Immature natural killer cell (primary cell): ENCODE measurements at regions not wholly inside any gene's neighbourhood (a gene's known extent, or its start where the extent isn't known, plus 50 kb on each side); places are given as distances from the start of the nearest gene placed in this dataset.

Experiments
- DNase-seq, 3 donors: peaks; one replicate each; pipeline ENCODE4 v3.0.0; 2022; ENCODE audit warnings: mixed read lengths in 1 of 3
- H3K27ac Mint-ChIP-seq, 6 donors: one replicate each; pipeline ENCODE4 v1.8.0; 2020; ENCODE audit warnings: mixed read lengths in 6 of 6, mild to moderate bottlenecking in 5 of 6, inconsistent platforms in 4 of 6, moderate library complexity in 3 of 6
- H3K27me3 Mint-ChIP-seq, 3 donors: one replicate each; pipeline ENCODE4 v1.8.0; 2020 to 2021; ENCODE audit warnings: low read depth in 3 of 3, mild to moderate bottlenecking in 3 of 3, mixed read lengths in 3 of 3, moderate library complexity in 3 of 3, inconsistent platforms in 1 of 3
- H3K36me3 Mint-ChIP-seq, 3 donors: one replicate each; pipeline ENCODE4 v1.8.0; 2020; ENCODE audit warnings: mixed read lengths in 3 of 3, inconsistent platforms in 2 of 3, mild to moderate bottlenecking in 2 of 3
- H3K4me1 Mint-ChIP-seq, 2 donors: one replicate each; pipeline ENCODE4 v1.8.0; 2020; ENCODE audit warnings: inconsistent platforms in 2 of 2, mild to moderate bottlenecking in 2 of 2, mixed read lengths in 2 of 2, moderate library complexity in 1 of 2
- H3K4me3 Mint-ChIP-seq, 5 donors: one replicate each; pipeline ENCODE4 v1.8.0; 2020; ENCODE audit warnings: mild to moderate bottlenecking in 5 of 5, mixed read lengths in 5 of 5, inconsistent platforms in 3 of 5, moderate library complexity in 3 of 5
- H3K9me3 Mint-ChIP-seq, 6 donors: one replicate each; pipeline ENCODE4 v1.8.0; 2020; ENCODE audit warnings: mild to moderate bottlenecking in 6 of 6, mixed read lengths in 6 of 6, inconsistent platforms in 4 of 6, moderate library complexity in 3 of 6

GRCh38 chr4:165784672-165785071 is 88.4 kb upstream of the TLL1 start:
- no peak for DNase-seq
- Mint-ChIP-seq H3K9me3 (peaks cover 2 to 37% (median 14%) of the 10 kb centered on the region in 6 donors), H3K36me3 (no peaks in the 10 kb centered on the region), H3K27ac (no peak overlapping the region), H3K27me3 (peaks cover 0 to 1% (median 0%) of the 10 kb centered on the region in 3 donors), H3K4me1 (no peaks in the 10 kb centered on the region), H3K4me3 (no peak overlapping the region)

GRCh38 chr4:165785337-165785736 is 87.7 kb upstream of the TLL1 start:
- Mint-ChIP-seq H3K4me3 (no peak overlapping the region), H3K27me3 (peaks cover 0 to 1% (median 0%) of the 10 kb centered on the region in 3 donors), H3K4me1 (no peaks in the 10 kb centered on the region), H3K9me3 (peaks cover 2 to 36% (median 12%) of the 10 kb centered on the region in 6 donors), H3K27ac (no peak overlapping the region), H3K36me3 (no peaks in the 10 kb centered on the region)
- no peak for DNase-seq

- no peaks in the 10 kb centered on the region for H3K36me3 Mint-ChIP-seq
- no peak for DNase-seq
- H3K9me3 Mint-ChIP-seq: peaks cover 0 to 37% (median 16%) of the 10 kb centered on the region in 6 donors
- H3K27me3 Mint-ChIP-seq: no peaks in the 10 kb centered on the region
- H3K4me1 Mint-ChIP-seq: no peaks in the 10 kb centered on the region
- H3K4me3 Mint-ChIP-seq: no peak overlapping the region
- H3K27ac Mint-ChIP-seq: no peak overlapping the region
Measured at GRCh38 chr4:165787516-165788274, 85.3 kb upstream of the TLL1 start.

- Mint-ChIP-seq H3K4me3 (no peak overlapping the region), H3K36me3 (no peaks in the 10 kb centered on the region), H3K9me3 (peaks cover 0 to 43% (median 17%) of the 10 kb centered on the region in 6 donors), H3K4me1 (no peaks in the 10 kb centered on the region), H3K27ac (no peak overlapping the region), H3K27me3 (no peaks in the 10 kb centered on the region)
- no peak for DNase-seq
Measured at GRCh38 chr4:165788686-165789463, 84.2 kb upstream of the TLL1 start.

- H3K27me3 Mint-ChIP-seq: peaks cover 0 to 3% (median 0%) of the 10 kb centered on the region in 3 donors
- H3K4me3 Mint-ChIP-seq: no peak overlapping the region
- no peaks in the 10 kb centered on the region for H3K4me1 Mint-ChIP-seq
- no peak for DNase-seq
- peaks cover 0 to 4% (median 0%) of the 10 kb centered on the region in 3 donors for H3K36me3 Mint-ChIP-seq
- no peak overlapping the region for H3K27ac Mint-ChIP-seq
- H3K9me3 Mint-ChIP-seq: peaks cover 6 to 49% (median 20%) of the 10 kb centered on the region in 6 donors
Measured at GRCh38 chr4:165793236-165793635, 79.8 kb upstream of the TLL1 start.

- H3K4me1 Mint-ChIP-seq: no peaks in the 10 kb centered on the region
Measured at GRCh38 chr4:165794834-165795233, 78.2 kb upstream of the TLL1 start.

GRCh38 chr4:165799384-165799815 is 73.6 kb upstream of the TLL1 start:
- H3K4me1 Mint-ChIP-seq: no peaks in the 10 kb centered on the region

More at GRCh38 chr4:165794834-165795233, 78.2 kb upstream of the TLL1 start:
- Mint-ChIP-seq H3K27ac (no peak overlapping the region), H3K27me3 (peaks cover 0 to 3% (median 0%) of the 10 kb centered on the region in 3 donors), H3K9me3 (peaks cover 6 to 44% (median 16%) of the 10 kb centered on the region in 6 donors), H3K4me3 (no peak overlapping the region), H3K36me3 (peaks cover 0 to 4% (median 0%) of the 10 kb centered on the region in 3 donors)
- no peak for DNase-seq

GRCh38 chr4:165802452-165802851 is 70.6 kb upstream of the TLL1 start:
- Mint-ChIP-seq H3K4me3 (no peak overlapping the region), H3K4me1 (no peaks in the 10 kb centered on the region), H3K9me3 (peaks cover 3 to 23% (median 8%) of the 10 kb centered on the region in 6 donors), H3K27me3 (peaks cover 0 to under 1% (median 0%) of the 10 kb centered on the region in 3 donors), H3K36me3 (peaks cover 0 to 3% (median 0%) of the 10 kb centered on the region in 3 donors), H3K27ac (no peak overlapping the region)
- DNase-seq: no peak

More at GRCh38 chr4:165799384-165799815, 73.6 kb upstream of the TLL1 start:
- Mint-ChIP-seq H3K9me3 (peaks cover 6 to 21% (median 8%) of the 10 kb centered on the region in 6 donors), H3K27ac (no peak overlapping the region), H3K36me3 (peaks cover 0 to 4% (median 0%) of the 10 kb centered on the region in 3 donors), H3K27me3 (peaks cover 0 to 3% (median 0%) of the 10 kb centered on the region in 3 donors), H3K4me3 (no peak overlapping the region)
- no peak for DNase-seq

GRCh38 chr4:165803005-165803404 is 70.0 kb upstream of the TLL1 start:
- H3K36me3 Mint-ChIP-seq: no peaks in the 10 kb centered on the region
- peaks cover 0 to 1% (median 0%) of the 10 kb centered on the region in 3 donors for H3K27me3 Mint-ChIP-seq
- no peaks in the 10 kb centered on the region for H3K4me1 Mint-ChIP-seq
- H3K27ac Mint-ChIP-seq: no peak overlapping the region
- DNase-seq: no peak
- no peak overlapping the region for H3K4me3 Mint-ChIP-seq
- H3K9me3 Mint-ChIP-seq: peaks cover 0 to 18% (median 4%) of the 10 kb centered on the region in 6 donors

- Mint-ChIP-seq H3K4me3 (no peak overlapping the region), H3K9me3 (peaks cover under 1 to 26% (median 5%) of the 10 kb centered on the region in 6 donors), H3K27ac (no peak overlapping the region), H3K27me3 (peaks cover 0 to 2% (median 0%) of the 10 kb centered on the region in 3 donors), H3K4me1 (no peaks in the 10 kb centered on the region), H3K36me3 (no peaks in the 10 kb centered on the region)
- DNase-seq: no peak
Measured at GRCh38 chr4:165805406-165805805, 67.6 kb upstream of the TLL1 start.

GRCh38 chr4:165806613-165807012 is 66.4 kb upstream of the TLL1 start:
- DNase-seq: no peak
- peaks cover 2 to 26% (median 5%) of the 10 kb centered on the region in 6 donors for H3K9me3 Mint-ChIP-seq
- H3K4me3 Mint-ChIP-seq: no peak overlapping the region
- H3K27me3 Mint-ChIP-seq: peaks cover 0 to 2% (median 0%) of the 10 kb centered on the region in 3 donors
- H3K27ac Mint-ChIP-seq: no peak overlapping the region
- H3K4me1 Mint-ChIP-seq: no peaks in the 10 kb centered on the region
- H3K36me3 Mint-ChIP-seq: no peaks in the 10 kb centered on the region

- no peak for DNase-seq
- H3K4me1 Mint-ChIP-seq: no peaks in the 10 kb centered on the region
- no peak overlapping the region for H3K4me3 Mint-ChIP-seq
- H3K27me3 Mint-ChIP-seq: peaks cover 0 to 2% (median 0%) of the 10 kb centered on the region in 3 donors
- peaks cover 2 to 31% (median 8%) of the 10 kb centered on the region in 6 donors for H3K9me3 Mint-ChIP-seq
- H3K27ac Mint-ChIP-seq: no peak overlapping the region
- no peaks in the 10 kb centered on the region for H3K36me3 Mint-ChIP-seq
Measured at GRCh38 chr4:165810726-165811125, 62.3 kb upstream of the TLL1 start.

- no peak overlapping the region for H3K4me3 Mint-ChIP-seq
Measured at GRCh38 chr4:165813606-165814005, 59.4 kb upstream of the TLL1 start.

More at GRCh38 chr4:165813606-165814005, 59.4 kb upstream of the TLL1 start:
- Mint-ChIP-seq H3K27ac (no peak overlapping the region), H3K9me3 (peaks cover 8 to 37% (median 12%) of the 10 kb centered on the region in 6 donors), H3K4me1 (no peaks in the 10 kb centered on the region), H3K27me3 (no peaks in the 10 kb centered on the region), H3K36me3 (no peaks in the 10 kb centered on the region)
- no peak for DNase-seq
